Thoracic aorta (tissue), 2 donors: ENCODE measurements at regions not wholly inside any gene's neighbourhood (a gene's known extent, or its start where the extent isn't known, plus 50 kb on each side); places are given as distances from the start of the nearest gene placed in this dataset.

Experiments
- ATAC-seq: fragments of 150-250 bp; one replicate; pipeline ENCODE4 v1.8.0; 2017; ENCODE audit warnings: low read depth; ENCODE audit not compliant: insufficient number of reproducible peaks, low FRiP score
- DNase-seq: peaks from one replicate; pipeline ENCODE4 v3.0.0-alpha.2; 2020; ENCODE audit warnings: low spot score
- H3K27ac ChIP-seq, 2 donors: fragments of 200-600 bp; sonication (generic); 1 replicate in 1 of 2; 2 replicates in 1 of 2; pipeline ENCODE4 v1.5.1; 2016; ENCODE audit warnings: mild to moderate bottlenecking in 2 of 2, moderate library complexity in 2 of 2
- H3K27me3 ChIP-seq: fragments of 200-600 bp; sonication (generic); replicated peaks from 2 replicates; pipeline ENCODE4 v1.6.0; 2016; ENCODE audit warnings: mild to moderate bottlenecking; ENCODE audit not compliant: insufficient read depth
- H3K36me3 ChIP-seq: fragments of 200-600 bp; sonication (generic); one replicate; pipeline ENCODE4 v1.5.1; 2016
- H3K4me1 ChIP-seq, 2 donors: fragments of 200-600 bp; sonication (generic); 1 replicate in 1 of 2; 2 replicates in 1 of 2; pipeline versions ENCODE4 v1.5.1 to v1.6.0; 2016; ENCODE audit warnings: low read depth in 2 of 2, mild to moderate bottlenecking in 1 of 2; ENCODE audit not compliant: control insufficient read depth in 1 of 2
- H3K4me3 ChIP-seq: fragments of 200-600 bp; sonication (generic); 2 replicates; pipeline ENCODE4 v1.5.1; 2016; ENCODE audit warnings: mild to moderate bottlenecking
- H3K9me3 ChIP-seq: fragments of 200-600 bp; sonication (generic); 2 replicates; pipeline ENCODE4 v1.5.1; 2016
- CTCF ChIP-seq: fragments of 200-600 bp; sonication (generic); IDR thresholded peaks from one replicate; pipeline ENCODE4 v1.5.1; 2019; ENCODE audit warnings: antibody characterized with exemption

GRCh38 chr13:37950016-37950415 is 80.4 kb upstream of the TRPC4 start:
- Histone ChIP-seq H3K4me3 (no peak overlapping the region), H3K27me3 (no peaks in the 10 kb centered on the region), H3K4me1 (no peaks in the 10 kb centered on the region), H3K36me3 (no peaks in the 10 kb centered on the region), H3K27ac (no peak overlapping the region), H3K9me3 (no peaks in the 10 kb centered on the region)
- ATAC-seq (no peak), DNase-seq (no peak)
- no peak for TF ChIP-seq CTCF

- Histone ChIP-seq H3K27me3 (no peaks in the 10 kb centered on the region), H3K4me1 (no peaks in the 10 kb centered on the region)
- no peak for TF ChIP-seq CTCF
Observed at GRCh38 chr13:37947419-37948140, 78.0 kb upstream of the TRPC4 start.

GRCh38 chr13:37945651-37946575 is 76.3 kb upstream of the TRPC4 start:
- Histone ChIP-seq H3K27me3 (no peaks in the 10 kb centered on the region), H3K9me3 (no peaks in the 10 kb centered on the region), H3K27ac (no peak overlapping the region), H3K36me3 (no peaks in the 10 kb centered on the region), H3K4me1 (no peaks in the 10 kb centered on the region), H3K4me3 (no peak overlapping the region)
- no peak for DNase-seq
- ATAC-seq, result no peak
- TF ChIP-seq CTCF, result no peak

More at GRCh38 chr13:37947419-37948140, 78.0 kb upstream of the TRPC4 start:
- Histone ChIP-seq H3K27ac (no peak overlapping the region), H3K36me3 (no peaks in the 10 kb centered on the region), H3K4me3 (no peak overlapping the region), H3K9me3 (no peaks in the 10 kb centered on the region)
- ATAC-seq (no peak), DNase-seq (no peak)

GRCh38 chr13:37944869-37945442 is 75.4 kb upstream of the TRPC4 start:
- DNase-seq (no peak), ATAC-seq (no peak)

More at GRCh38 chr13:37944869-37945442, 75.4 kb upstream of the TRPC4 start:
- Histone ChIP-seq H3K36me3 (no peaks in the 10 kb centered on the region), H3K4me1 (no peaks in the 10 kb centered on the region), H3K4me3 (no peak overlapping the region), H3K27me3 (no peaks in the 10 kb centered on the region), H3K27ac (no peak overlapping the region), H3K9me3 (no peaks in the 10 kb centered on the region)
- TF ChIP-seq CTCF, result no peak
